Fibroblast of villous mesenchyme (primary cell): ENCODE measurements at regions not wholly inside any gene's neighbourhood (a gene's known extent, or its start where the extent isn't known, plus 50 kb on each side); places are given as distances from the start of the nearest gene placed in this dataset.
A peak's percentile ranks its signal among the peaks of the same experiment; 100 is the strongest.

Source experiments
- DNase-seq: peaks from one replicate; pipeline ENCODE4 v3.0.0-alpha.2; 2010; ENCODE audit warnings: low read depth
- H3K4me3 ChIP-seq: 2 replicates; pipeline ENCODE4 v1.5.1; 2011; ENCODE audit warnings: low read depth, mild to moderate bottlenecking, low read length
- CTCF ChIP-seq: IDR thresholded peaks from 2 replicates; pipeline ENCODE4 v1.5.1; 2012; ENCODE audit warnings: low read depth, mild to moderate bottlenecking, low read length; ENCODE audit not compliant: insufficient read depth

- H3K4me3 ChIP-seq, result no peak overlapping the region
- no peak for DNase-seq
- TF ChIP-seq CTCF, result no peak
These were observed 258.2 kb downstream of the PHLDA1 start for GRCh38 chr12:75773377-75773776.

GRCh38 chr12:75771023-75771422, 259.6 kb upstream of the KRR1 start:
- no peak for DNase-seq
- no peak for TF ChIP-seq CTCF
- no peak overlapping the region for H3K4me3 ChIP-seq

GRCh38 chr12:75767957-75768356, 256.5 kb upstream of the KRR1 start:
- no peak for DNase-seq
- no peak overlapping the region for H3K4me3 ChIP-seq
- no peak for TF ChIP-seq CTCF

GRCh38 chr12:75766263-75767160, 255.1 kb upstream of the KRR1 start:
- DNase-seq, result peak; percentile 28
- no peak overlapping the region for H3K4me3 ChIP-seq
- TF ChIP-seq CTCF, result no peak

GRCh38 chr12:75765170-75766059, 254.0 kb upstream of the KRR1 start:
- DNase-seq, result no peak
- H3K4me3 ChIP-seq, result no peak overlapping the region
- no peak for TF ChIP-seq CTCF

- no peak for TF ChIP-seq CTCF
- DNase-seq, result no peak
- no peak overlapping the region for H3K4me3 ChIP-seq
These were observed 252.9 kb upstream of the KRR1 start for GRCh38 chr12:75764091-75764841.
